WERI-Rb-1 (cell line): ENCODE measurements at regions not wholly inside any gene's neighbourhood (a gene's known extent, or its start where the extent isn't known, plus 50 kb on each side); places are given as distances from the start of the nearest gene placed in this dataset.

Experiments used
- DNase-seq: peaks from one replicate; pipeline ENCODE4 v3.0.0-alpha.2; 2020
- H3K27ac ChIP-seq: fragments of 250-450 bp; sonication (Bioruptor Pico); 2 replicates; pipeline ENCODE4 v1.5.1; 2020; ENCODE audit warnings: mild to moderate bottlenecking, moderate library complexity
- H3K27me3 ChIP-seq: fragments of 250-450 bp; sonication (Bioruptor Pico); 2 replicates; pipeline ENCODE4 v1.5.1; 2021; ENCODE audit warnings: mild to moderate bottlenecking, low read depth, moderate library complexity; ENCODE audit not compliant: insufficient read depth, severe bottlenecking
- H3K36me3 ChIP-seq: fragments of 250-450 bp; sonication (Bioruptor Pico); 2 replicates; pipeline ENCODE4 v1.5.1; 2020; ENCODE audit warnings: mild to moderate bottlenecking, moderate library complexity
- H3K4me3 ChIP-seq: 2 replicates; pipeline ENCODE4 v1.5.1; 2011; ENCODE audit warnings: low read depth, mild to moderate bottlenecking, control low read depth, low read length
- H3K9me3 ChIP-seq: fragments of 250-450 bp; sonication (Bioruptor Pico); 2 replicates; pipeline ENCODE4 v1.5.1; 2021; ENCODE audit warnings: mild to moderate bottlenecking, moderate library complexity; ENCODE audit not compliant: severe bottlenecking
- TF ChIP-seq, protein P1 (sequence below): IDR thresholded peaks from 2 replicates; pipeline ENCODE4 v1.5.1; 2011; ENCODE audit warnings: low read depth, mild to moderate bottlenecking, control low read depth, inconsistent platforms, low read length

- Histone ChIP-seq H3K27ac (no peak overlapping the region), H3K4me3 (no peak overlapping the region), H3K27me3 (no peaks in the 10 kb centered on the region), H3K36me3 (no peaks in the 10 kb centered on the region), H3K9me3 (peaks cover 7% of the 10 kb centered on the region)
- no peak for DNase-seq
- TF ChIP-seq, protein P1, sequence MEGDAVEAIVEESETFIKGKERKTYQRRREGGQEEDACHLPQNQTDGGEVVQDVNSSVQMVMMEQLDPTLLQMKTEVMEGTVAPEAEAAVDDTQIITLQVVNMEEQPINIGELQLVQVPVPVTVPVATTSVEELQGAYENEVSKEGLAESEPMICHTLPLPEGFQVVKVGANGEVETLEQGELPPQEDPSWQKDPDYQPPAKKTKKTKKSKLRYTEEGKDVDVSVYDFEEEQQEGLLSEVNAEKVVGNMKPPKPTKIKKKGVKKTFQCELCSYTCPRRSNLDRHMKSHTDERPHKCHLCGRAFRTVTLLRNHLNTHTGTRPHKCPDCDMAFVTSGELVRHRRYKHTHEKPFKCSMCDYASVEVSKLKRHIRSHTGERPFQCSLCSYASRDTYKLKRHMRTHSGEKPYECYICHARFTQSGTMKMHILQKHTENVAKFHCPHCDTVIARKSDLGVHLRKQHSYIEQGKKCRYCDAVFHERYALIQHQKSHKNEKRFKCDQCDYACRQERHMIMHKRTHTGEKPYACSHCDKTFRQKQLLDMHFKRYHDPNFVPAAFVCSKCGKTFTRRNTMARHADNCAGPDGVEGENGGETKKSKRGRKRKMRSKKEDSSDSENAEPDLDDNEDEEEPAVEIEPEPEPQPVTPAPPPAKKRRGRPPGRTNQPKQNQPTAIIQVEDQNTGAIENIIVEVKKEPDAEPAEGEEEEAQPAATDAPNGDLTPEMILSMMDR: no peak
These were observed 70.6 kb upstream of the PHACTR1 start for GRCh38 chr6:12645941-12646340.

DNA sequence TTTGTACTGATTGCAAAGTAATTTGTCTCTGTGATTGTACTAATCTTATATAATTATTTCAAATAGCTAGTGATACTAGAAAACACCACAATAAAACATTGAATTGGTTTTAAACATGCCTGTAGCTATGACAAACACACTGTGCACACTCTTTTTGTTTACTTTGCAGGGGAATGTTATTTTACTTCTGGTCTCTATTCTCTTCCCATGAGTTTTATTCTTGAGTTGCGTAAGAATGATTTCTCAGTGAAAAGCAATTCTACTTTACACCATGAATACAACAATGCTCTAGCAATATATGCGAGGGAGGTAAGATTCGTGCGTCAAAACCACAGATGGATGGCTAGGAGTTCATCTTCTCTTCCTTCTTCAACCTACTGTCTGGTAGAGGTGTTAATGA lies 68.4 kb upstream of the PHACTR1 start:
- TF ChIP-seq, protein P1: no peak
- no peaks in the 10 kb centered on the region for H3K9me3 ChIP-seq
- no peaks in the 10 kb centered on the region for H3K36me3 ChIP-seq
- no peaks in the 10 kb centered on the region for H3K27me3 ChIP-seq
- H3K27ac ChIP-seq: no peak overlapping the region
- no peak for DNase-seq
- no peak overlapping the region for H3K4me3 ChIP-seq

DNA sequence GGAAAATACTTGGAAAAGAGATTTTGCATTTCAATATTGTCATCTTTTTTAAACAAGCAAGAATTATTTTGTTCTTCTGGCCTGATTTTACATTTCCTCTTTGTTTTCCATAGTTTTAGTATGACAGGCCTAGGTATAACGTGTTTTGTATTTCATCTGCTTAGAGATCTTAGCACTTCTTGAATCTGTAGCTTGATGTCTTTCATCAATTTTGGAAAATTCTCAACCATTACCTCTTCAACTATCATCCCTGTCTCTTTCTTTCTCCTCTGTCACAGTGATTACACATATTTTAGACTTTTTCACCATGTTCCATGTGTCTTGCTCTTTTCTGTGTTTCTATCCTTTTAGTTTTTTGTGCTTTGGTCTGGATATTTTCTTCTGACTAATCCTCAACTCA lies 67.2 kb upstream of the PHACTR1 start:
- H3K27ac ChIP-seq: no peak overlapping the region
- H3K9me3 ChIP-seq: no peaks in the 10 kb centered on the region
- TF ChIP-seq, protein P1: no peak

DNA sequence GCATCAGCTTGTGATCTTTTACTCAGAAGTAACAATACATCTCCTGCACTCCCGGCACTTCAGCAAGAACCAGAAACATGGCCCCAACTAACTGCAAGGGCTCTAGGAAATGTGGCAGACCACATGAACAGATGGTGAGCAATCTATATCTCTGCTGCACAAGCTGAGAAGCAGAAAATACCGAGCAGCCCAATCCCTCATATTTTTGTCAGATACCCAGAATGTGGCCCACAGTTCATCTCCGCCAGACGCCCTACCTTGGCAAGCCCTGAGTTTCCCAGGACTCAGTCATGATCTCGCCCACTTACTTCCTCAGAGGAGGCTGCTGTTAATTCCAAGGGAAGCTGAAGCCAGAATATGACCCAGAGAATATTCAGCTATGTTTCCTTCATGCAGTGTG lies 63.1 kb upstream of the PHACTR1 start:
- no peak overlapping the region for H3K27ac ChIP-seq
- DNase-seq: no peak
- no peak overlapping the region for H3K4me3 ChIP-seq

More for the DNA sequence above, 67.2 kb upstream of the PHACTR1 start:
- Histone ChIP-seq H3K36me3 (no peaks in the 10 kb centered on the region), H3K4me3 (no peak overlapping the region), H3K27me3 (no peaks in the 10 kb centered on the region)
- no peak for DNase-seq

GRCh38 chr6:12654107-12654506 lies 62.5 kb upstream of the PHACTR1 start:
- Histone ChIP-seq H3K4me3 (no peak overlapping the region), H3K27ac (no peak overlapping the region), H3K9me3 (no peaks in the 10 kb centered on the region), H3K27me3 (no peaks in the 10 kb centered on the region), H3K36me3 (no peaks in the 10 kb centered on the region)
- DNase-seq: no peak
- TF ChIP-seq, protein P1: no peak

More for the DNA sequence above, 63.1 kb upstream of the PHACTR1 start:
- TF ChIP-seq, protein P1: no peak
- Histone ChIP-seq H3K9me3 (no peaks in the 10 kb centered on the region), H3K27me3 (no peaks in the 10 kb centered on the region), H3K36me3 (no peaks in the 10 kb centered on the region)

DNA sequence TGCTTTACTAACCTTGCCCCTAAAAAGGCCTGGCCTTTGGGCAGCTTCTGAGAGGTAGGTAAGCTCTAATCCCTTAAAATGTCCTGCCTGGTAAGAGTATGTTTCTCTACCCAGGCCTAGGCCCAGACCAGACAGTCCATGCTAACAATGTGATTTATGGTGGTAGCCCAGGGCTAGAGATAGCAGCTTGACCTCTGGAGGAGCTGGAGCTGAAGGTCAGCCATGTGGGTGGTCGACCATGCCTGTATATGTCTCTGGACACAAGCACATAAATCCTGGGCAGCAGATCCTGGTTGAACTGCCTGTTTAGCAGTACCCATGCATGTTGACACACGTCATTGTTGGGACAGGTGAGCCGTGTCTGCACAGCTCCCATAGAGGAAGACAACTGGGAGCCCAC lies 62.1 kb upstream of the PHACTR1 start:
- H3K27ac ChIP-seq: no peak overlapping the region
- no peaks in the 10 kb centered on the region for H3K27me3 ChIP-seq
- TF ChIP-seq, protein P1: no peak
- H3K36me3 ChIP-seq: no peaks in the 10 kb centered on the region
- DNase-seq: no peak
- no peaks in the 10 kb centered on the region for H3K9me3 ChIP-seq
- no peak overlapping the region for H3K4me3 ChIP-seq
